ENCODE measurements at regions not wholly inside any gene's neighbourhood (a gene's known extent, or its start where the extent isn't known, plus 50 kb on each side); places are given as distances from the start of the nearest gene placed in this dataset.
A peak's percentile ranks its signal among the peaks of the same experiment; 100 is the strongest.

- peak; percentile 30 for DNase-seq
Observed at GRCh38 chr2:120577721-120578295, 157.9 kb upstream of the GLI2 start.

GRCh38 chr2:120578576-120579352, 156.9 kb upstream of the GLI2 start:
- no peak for DNase-seq

DNA sequence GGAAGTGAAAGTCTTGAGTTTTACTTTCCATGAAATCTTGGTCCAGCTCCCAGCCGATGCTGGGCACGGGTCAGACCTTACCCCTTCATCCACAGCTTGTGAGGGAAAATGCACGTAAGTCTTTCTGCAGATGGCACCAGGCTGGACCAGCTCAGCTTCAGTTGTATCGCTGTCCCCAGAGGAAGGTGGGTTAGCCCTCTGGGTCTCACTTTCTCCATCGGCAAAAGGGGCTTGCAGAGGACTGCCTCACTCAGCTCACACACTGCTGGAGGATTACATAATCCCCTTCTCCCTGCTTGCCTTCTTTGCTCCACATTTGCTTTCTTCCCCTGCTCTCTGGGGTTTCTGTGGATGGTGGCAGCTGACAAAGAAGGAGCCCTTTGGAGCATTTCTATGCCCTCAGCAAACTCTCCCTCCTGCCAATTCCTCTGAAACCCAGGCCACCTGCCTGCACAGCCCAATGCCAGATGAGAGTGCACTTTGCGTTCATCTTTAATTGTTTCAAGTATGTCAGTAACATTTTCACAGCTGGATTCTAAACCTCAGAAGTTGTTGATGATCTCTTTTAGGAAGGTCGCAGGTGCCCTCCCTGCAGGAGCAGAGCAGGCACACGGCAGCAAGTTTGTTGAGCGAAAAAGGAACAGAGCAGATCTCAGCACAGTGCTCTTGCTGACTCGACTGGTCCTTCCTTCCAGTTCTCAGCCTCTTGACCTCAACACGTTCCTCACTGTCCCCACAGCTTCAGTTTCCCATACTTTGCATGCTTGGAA, 155.6 kb upstream of the GLI2 start:
- DNase-seq: no peak

GRCh38 chr2:120580709-120581108, 155.0 kb upstream of the GLI2 start:
- DNase-seq: no peak

- DNase-seq: no peak
Observed at GRCh38 chr2:120583121-120583520, 152.5 kb upstream of the GLI2 start.

DNA sequence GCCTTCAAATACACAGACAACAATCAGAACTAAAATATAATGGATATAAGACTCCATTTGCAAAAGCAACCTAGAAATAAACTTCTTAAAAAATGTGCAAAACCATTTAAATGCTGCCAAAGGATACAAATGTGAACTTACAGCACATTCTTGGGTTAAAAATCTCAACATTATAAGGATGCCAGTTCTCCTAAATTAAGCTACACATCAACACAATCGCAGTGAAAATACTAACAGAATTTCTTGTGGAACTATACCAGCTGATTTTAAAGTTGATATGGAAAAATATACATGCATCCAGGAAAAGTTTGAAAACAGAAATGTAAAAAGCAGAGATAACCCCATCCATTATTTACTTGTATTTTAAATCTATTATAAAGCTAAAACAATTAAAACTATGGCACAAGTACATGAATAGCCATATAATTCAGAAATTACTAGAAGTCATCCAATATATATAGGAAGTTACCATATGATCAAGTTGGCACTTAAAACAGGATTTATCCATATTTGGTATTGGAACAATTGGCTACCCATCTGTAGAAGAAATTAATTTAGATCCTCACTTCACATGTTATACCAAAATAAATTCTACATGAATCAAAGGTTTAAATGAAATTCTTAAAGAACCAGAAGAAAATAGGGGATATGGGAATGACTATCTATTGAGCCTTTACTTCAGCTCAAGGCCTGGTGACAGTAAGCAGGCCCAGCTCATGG, 151.7 kb upstream of the GLI2 start:
- DNase-seq: no peak

DNA sequence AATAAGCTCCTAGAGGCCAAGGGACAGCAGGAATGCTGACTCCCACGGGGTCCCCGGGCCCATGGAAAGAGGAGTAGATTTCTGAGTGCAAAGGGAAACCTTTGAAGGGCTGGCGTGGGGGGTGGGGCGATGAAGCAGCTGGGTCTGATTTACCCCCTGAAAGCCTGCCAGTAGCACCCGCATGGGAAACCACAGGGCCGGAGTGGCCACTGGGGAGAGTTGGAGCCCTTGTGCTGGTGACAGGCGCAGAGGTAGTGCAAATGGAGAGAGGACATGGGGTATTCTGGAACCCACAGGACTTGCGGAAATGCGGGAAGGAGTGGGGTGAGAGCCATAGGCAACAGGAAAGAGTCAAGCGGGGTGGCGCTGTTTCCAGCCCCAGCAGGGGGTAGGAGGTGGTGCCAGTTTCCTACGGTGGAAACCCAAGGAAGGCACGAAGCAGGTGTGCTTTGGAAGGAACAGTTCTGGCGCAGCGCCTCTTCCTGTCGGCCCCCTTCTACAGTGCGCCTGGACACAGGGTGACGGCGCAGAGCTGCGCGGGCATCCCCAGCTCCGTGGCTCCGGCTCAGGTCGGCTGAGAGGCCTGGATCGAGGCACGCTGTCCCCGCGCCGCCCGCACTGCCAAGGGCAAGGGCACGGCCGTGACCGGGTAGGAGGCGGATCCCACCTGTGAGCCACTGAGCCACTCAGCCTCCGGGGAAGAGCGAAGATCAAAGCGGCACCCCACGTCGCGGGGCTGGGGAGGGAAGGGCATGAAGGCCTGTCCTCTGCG, 149.0 kb upstream of the GLI2 start:
- DNase-seq: no peak

- DNase-seq: no peak
Observed at GRCh38 chr2:120587279-120587996, 148.2 kb upstream of the GLI2 start.

DNA sequence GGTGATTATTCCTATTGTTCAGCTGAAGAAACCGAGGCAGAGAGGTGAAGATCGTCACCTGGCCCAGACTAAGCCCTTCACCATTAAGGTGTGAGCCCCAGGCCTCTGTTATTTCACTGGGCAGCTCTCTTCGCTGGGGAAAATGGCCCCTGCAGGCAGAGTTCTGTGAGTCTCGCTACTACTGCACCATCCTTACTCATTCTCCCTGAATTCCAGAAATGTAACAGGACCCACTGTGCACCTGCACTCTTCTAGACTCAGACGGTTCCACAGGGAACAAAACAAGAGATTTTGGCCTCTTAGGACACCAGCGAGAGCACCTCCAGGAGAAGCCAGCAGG, 147.7 kb upstream of the GLI2 start:
- DNase-seq: no peak

DNA sequence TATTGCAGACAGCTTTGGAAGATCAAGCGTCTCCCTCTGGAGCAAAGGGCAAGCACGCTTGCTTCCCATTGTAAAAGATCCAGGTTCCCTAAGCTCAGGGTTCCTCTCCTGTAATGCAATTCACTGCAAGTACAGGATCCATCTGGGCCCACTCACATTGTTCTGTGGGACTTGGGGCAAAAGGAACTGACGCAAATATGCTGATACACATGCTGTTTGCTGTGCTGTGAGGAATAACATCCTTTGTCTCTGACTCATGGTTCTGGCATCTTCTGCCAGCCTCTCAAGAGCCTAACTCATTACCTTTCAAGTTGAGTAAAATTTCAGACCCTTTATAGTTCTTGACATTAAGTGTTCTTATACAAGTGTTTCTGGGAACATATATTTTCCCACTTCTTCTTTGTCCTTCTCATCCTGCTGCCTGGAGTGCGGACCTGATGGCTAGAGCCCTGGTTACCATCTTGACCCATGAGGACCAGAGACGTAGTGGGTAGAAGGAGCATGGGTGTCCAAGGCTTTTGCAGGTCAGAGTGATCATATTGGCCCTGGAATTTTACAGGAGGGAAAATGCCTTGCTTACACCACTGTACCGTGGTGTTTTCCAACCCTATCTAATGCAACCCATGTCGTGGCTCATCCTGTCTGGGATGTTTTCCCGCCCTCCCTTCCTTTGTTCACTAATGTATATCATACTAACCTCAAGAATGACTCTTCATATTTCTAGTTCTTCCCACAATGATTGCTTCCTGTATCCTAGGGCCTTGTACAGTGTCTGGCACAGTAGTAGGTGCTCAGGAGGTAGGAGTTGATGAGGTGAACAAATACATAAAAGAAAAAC, 145.7 kb upstream of the GLI2 start:
- no peak for DNase-seq

GRCh38 chr2:120590841-120591240, 144.8 kb upstream of the GLI2 start:
- no peak for DNase-seq

GRCh38 chr2:120591572-120591971, 144.1 kb upstream of the GLI2 start:
- DNase-seq: no peak

GRCh38 chr2:120592084-120592483, 143.6 kb upstream of the GLI2 start:
- no peak for DNase-seq

GRCh38 chr2:120593921-120594686, 141.6 kb upstream of the GLI2 start:
- no peak for DNase-seq

DNA sequence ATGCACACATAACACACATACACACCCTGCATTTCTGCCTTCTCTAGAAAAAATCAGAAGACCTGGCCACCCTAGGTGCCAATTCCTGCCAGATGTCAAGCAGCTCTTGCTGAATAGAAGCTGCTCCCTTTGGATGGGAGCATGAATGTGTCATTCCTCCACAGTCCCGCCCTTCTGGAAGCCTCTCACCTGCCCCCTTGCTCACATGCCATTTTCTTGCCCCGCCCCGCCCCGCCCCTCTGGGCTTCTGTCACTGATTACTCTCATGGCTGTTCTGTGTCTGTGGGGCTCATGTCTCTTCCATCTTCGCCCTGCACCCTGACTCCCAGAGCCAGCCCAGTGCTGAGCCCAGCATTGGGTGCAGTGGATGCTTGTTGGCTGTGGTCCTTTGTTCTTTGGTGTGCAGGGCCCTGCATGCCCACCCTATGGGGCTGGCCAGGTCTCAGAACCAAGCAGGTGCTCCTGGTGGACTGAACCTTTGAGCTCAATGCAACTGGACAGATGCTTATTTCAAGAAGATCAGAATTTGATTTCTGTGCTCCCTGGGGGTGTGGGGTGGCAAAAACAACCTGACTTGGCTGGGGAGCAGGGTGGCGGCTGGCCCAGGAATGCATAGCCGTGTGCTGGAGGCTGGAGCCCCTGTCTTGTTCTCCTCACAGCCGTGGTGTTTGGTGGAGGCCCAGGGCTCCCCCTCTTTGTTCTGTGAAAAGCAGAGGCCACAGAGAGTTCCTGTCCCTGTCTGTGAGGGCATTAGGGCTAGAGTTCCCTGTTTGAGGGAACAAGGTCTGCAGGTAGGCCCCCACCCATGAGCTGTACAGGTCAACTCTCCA, 140.6 kb upstream of the GLI2 start:
- DNase-seq: peak; percentile 62

GRCh38 chr2:120595739-120596138, 139.9 kb upstream of the GLI2 start:
- no peak for DNase-seq

DNA sequence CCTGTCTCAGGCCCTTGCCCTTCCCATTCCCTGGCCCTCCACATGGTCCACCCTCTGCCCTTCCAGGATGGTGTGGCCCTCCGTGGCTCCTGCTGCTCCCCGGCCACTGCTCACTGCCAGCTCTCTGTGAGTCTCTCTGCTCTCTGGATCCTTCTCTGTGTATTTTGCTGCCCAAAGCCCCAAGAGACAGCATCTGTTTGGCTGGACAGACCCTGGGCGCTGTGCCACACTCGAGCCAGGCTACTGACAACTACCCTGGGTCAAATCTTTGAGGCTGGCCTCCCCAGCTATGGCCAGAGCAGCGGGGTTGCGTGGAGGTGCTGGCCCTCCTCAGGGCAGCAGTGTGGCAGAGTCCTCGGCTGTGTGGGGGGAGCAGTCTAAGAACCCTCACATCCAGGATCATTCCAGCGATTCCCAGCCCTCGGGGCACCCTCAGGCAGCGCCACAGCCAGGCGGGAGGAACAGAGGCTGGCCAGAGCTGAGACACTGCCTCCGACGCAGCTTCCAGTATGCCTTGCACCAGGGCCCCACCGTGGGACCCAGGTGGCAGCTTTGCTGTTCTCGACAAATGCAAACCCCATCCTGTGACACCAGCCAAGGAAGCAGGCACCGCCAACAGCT, 139.4 kb upstream of the GLI2 start:
- DNase-seq: no peak

GRCh38 chr2:120596990-120597594, 138.6 kb upstream of the GLI2 start:
- DNase-seq: no peak
